ENCODE measurements at regions not wholly inside any gene's neighbourhood (a gene's known extent, or its start where the extent isn't known, plus 50 kb on each side); places are given as distances from the start of the nearest gene placed in this dataset.

GRCh38 chr11:106594751-106595351 lies 423.4 kb downstream of the GUCY1A2 start (continued):
- TF ChIP-seq ATF3 (IDR thresholded peaks at IDR 0.05): no peak

- Histone ChIP-seq H3K4me1 (ENCODE audit: control insufficient read depth in 4 of 4, insufficient read depth in 4 of 4, low read length in 3 of 4) (no peaks in the 10 kb centered on the region), H3K4me3 (ENCODE audit: low read depth in 1 of 3, low read length in 3 of 3) (no peak overlapping the region), H3K9me3 (ENCODE audit: control insufficient read depth in 4 of 4, low read length in 3 of 4) (no peaks in the 10 kb centered on the region), H3K9ac (ENCODE audit: low read depth in 1 of 2, low read length in 2 of 2) (no peak overlapping the region), H3K27me3 (ENCODE audit: control insufficient read depth in 4 of 4, insufficient read depth in 4 of 4, low read length in 3 of 4) (no peaks in the 10 kb centered on the region), H3K36me3 (ENCODE audit: control insufficient read depth in 4 of 4, insufficient read depth in 3 of 4, low read depth in 1 of 4, low read length in 3 of 4) (no peaks in the 10 kb centered on the region), H3K27ac (ENCODE audit: low read depth in 1 of 2, low read length in 2 of 2) (no peak overlapping the region)
- TF ChIP-seq ZBTB33 (IDR thresholded peaks at IDR 0.05) (no peak), TAF1 (conservative IDR thresholded peaks at IDR 0.05) (no peak), NR2F2 (IDR thresholded peaks at IDR 0.05) (no peak), GABPA (IDR thresholded peaks at IDR 0.05 in 1 of 2, conservative IDR thresholded peaks at IDR 0.05 in 1 of 2) (no peak), HNF4G (IDR thresholded peaks at IDR 0.05) (no peak), ATF3 (IDR thresholded peaks at IDR 0.05) (no peak), MAX (IDR thresholded peaks at IDR 0.05) (no peak), REST (IDR thresholded peaks at IDR 0.05) (no peak), JUND (IDR thresholded peaks at IDR 0.05) (no peak), HNF4A (conservative IDR thresholded peaks at IDR 0.05) (no peak)
- WGBS: 86% methylated on average over 3 of the region's 3 CpGs
- no peak for DNase-seq (ENCODE audit: low spot score)
These were observed 416.5 kb downstream of the GUCY1A2 start for GRCh38 chr11:106601684-106602297.

GRCh38 chr11:106608677-106609076 lies 409.6 kb downstream of the GUCY1A2 start:
- WGBS: 82% methylated on average over 3 of the region's 3 CpGs
- TF ChIP-seq MAX (IDR thresholded peaks at IDR 0.05) (no peak), REST (IDR thresholded peaks at IDR 0.05) (no peak), RXRA (IDR thresholded peaks at IDR 0.05) (no peak), ATF3 (IDR thresholded peaks at IDR 0.05) (no peak), ZBTB33 (IDR thresholded peaks at IDR 0.05) (no peak), RAD21 (IDR thresholded peaks at IDR 0.05) (no peak), YY1 (IDR thresholded peaks at IDR 0.05) (no peak), SP1 (IDR thresholded peaks at IDR 0.05) (no peak), FOXA1 (IDR thresholded peaks at IDR 0.05) (no peak), TAF1 (conservative IDR thresholded peaks at IDR 0.05) (no peak), JUND (IDR thresholded peaks at IDR 0.05) (no peak), EGR1 (IDR thresholded peaks at IDR 0.05; ENCODE audit: low read depth in 2 of 2) (no peak)

More at GRCh38 chr11:106608677-106609076, 409.6 kb downstream of the GUCY1A2 start:
- Histone ChIP-seq H3K9me3 (ENCODE audit: control insufficient read depth in 4 of 4, low read length in 3 of 4) (no peaks in the 10 kb centered on the region), H3K4me3 (ENCODE audit: low read depth in 1 of 3, low read length in 3 of 3) (no peak overlapping the region), H3K9ac (ENCODE audit: low read depth in 1 of 2, low read length in 2 of 2) (no peak overlapping the region), H3K36me3 (ENCODE audit: control insufficient read depth in 4 of 4, insufficient read depth in 3 of 4, low read depth in 1 of 4, low read length in 3 of 4) (no peaks in the 10 kb centered on the region), H3K27me3 (ENCODE audit: control insufficient read depth in 4 of 4, insufficient read depth in 4 of 4, low read length in 3 of 4) (no peaks in the 10 kb centered on the region), H3K4me1 (ENCODE audit: control insufficient read depth in 4 of 4, insufficient read depth in 4 of 4, low read length in 3 of 4) (no peaks in the 10 kb centered on the region), H3K27ac (ENCODE audit: low read depth in 1 of 2, low read length in 2 of 2) (no peak overlapping the region)
- no peak for DNase-seq (ENCODE audit: low spot score)
